ENCODE measurements at regions not wholly inside any gene's neighbourhood (a gene's known extent, or its start where the extent isn't known, plus 50 kb on each side); places are given as distances from the start of the nearest gene placed in this dataset.

DNA sequence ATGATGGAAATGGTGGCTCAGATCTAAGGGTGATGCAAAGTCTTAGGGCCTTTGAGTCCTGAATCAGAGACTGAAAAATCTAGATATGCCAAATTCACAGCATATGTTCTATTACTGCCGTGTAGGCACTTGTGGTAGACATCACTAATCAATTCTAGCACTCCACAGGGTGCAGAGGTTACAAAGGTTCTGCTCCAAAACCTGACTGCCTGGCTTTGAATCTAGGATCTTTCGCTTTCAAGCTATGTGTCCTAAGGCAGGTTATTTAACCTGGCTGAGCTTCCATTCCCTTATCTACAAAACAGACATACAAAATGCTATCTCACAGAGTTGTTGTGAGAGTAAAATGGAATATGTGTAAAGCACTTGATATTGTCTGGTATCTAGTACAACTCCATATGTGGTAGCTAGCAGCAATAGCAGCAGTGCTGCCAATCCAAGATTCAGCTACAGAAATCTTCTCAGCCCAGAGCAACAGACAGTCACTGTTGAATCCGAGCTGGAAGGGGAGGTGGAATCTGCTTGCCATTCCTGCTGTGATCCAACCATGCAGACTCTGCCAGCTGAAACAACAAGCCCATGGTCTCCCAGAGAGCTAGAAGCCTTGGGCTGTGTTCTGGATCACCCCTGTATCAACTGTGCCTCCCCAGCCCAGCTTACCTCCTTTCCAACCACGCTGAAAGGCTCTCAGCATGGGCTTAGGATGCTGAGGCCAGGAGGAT is 206.9 kb downstream of the TFAP2C start:
- Histone ChIP-seq H3K4me3 (no peak overlapping the region), H3K27me3 (no peaks in the 10 kb centered on the region), H3K27ac (no peak overlapping the region), H3K4me1 (no peaks in the 10 kb centered on the region), H3K36me3 (no peaks in the 10 kb centered on the region), H3K9me3 (no peaks in the 10 kb centered on the region)
- TF ChIP-seq, protein P1, sequence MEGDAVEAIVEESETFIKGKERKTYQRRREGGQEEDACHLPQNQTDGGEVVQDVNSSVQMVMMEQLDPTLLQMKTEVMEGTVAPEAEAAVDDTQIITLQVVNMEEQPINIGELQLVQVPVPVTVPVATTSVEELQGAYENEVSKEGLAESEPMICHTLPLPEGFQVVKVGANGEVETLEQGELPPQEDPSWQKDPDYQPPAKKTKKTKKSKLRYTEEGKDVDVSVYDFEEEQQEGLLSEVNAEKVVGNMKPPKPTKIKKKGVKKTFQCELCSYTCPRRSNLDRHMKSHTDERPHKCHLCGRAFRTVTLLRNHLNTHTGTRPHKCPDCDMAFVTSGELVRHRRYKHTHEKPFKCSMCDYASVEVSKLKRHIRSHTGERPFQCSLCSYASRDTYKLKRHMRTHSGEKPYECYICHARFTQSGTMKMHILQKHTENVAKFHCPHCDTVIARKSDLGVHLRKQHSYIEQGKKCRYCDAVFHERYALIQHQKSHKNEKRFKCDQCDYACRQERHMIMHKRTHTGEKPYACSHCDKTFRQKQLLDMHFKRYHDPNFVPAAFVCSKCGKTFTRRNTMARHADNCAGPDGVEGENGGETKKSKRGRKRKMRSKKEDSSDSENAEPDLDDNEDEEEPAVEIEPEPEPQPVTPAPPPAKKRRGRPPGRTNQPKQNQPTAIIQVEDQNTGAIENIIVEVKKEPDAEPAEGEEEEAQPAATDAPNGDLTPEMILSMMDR (IDR thresholded peaks at IDR 0.05): no peak
- DNase-seq (ENCODE audit: low spot score): no peak

DNA sequence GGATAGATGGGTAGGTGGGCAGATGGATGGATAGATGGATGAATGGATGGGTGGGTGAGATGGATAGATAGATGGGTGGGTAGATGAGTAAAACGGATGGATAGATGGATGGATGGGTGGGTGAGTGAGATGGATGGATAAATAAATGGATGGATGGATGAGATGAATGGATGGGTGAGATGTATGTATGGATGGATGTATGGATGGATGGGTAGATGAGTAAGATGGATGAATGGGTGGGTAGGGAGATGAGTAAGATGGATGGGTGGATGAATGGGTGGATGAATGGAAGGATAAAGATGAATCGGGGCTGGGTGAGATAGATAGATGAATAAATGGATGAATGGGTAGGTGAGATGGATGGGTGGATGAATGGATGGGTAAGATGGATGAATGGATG is 210.1 kb downstream of the TFAP2C start:
- no peak overlapping the region for H3K27ac ChIP-seq
- H3K9me3 ChIP-seq: no peaks in the 10 kb centered on the region
- H3K4me1 ChIP-seq: no peaks in the 10 kb centered on the region
- H3K27me3 ChIP-seq: no peaks in the 10 kb centered on the region
- DNase-seq (ENCODE audit: low spot score): no peak
- H3K4me3 ChIP-seq: no peak overlapping the region
- TF ChIP-seq, protein P1 (IDR thresholded peaks at IDR 0.05): no peak
- H3K36me3 ChIP-seq: no peaks in the 10 kb centered on the region

DNA sequence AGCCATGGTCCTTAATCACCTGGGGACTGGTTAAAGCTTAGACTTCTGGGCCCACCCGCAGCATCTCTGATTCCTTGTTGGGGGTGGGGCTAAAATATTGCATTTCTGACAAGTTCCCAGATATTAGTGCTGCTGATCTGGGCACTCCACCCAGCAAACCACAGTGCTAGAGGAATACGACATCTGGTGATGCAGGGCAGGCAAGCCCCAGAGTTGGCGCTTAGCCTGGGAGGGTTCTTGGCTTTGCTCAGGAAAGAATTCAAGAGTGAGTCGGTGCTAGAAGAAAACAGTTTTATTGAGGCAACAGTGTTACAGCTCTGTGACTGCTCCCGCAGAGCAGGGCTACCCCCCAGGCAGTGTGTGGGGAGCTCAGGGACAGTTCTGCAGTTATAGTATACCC is 210.7 kb downstream of the TFAP2C start:
- TF ChIP-seq, protein P1 (IDR thresholded peaks at IDR 0.05): no peak
- Histone ChIP-seq H3K36me3 (no peaks in the 10 kb centered on the region), H3K9me3 (no peaks in the 10 kb centered on the region), H3K27me3 (no peaks in the 10 kb centered on the region), H3K4me1 (no peaks in the 10 kb centered on the region), H3K4me3 (no peak overlapping the region), H3K27ac (no peak overlapping the region)
- DNase-seq (ENCODE audit: low spot score): no peak

DNA sequence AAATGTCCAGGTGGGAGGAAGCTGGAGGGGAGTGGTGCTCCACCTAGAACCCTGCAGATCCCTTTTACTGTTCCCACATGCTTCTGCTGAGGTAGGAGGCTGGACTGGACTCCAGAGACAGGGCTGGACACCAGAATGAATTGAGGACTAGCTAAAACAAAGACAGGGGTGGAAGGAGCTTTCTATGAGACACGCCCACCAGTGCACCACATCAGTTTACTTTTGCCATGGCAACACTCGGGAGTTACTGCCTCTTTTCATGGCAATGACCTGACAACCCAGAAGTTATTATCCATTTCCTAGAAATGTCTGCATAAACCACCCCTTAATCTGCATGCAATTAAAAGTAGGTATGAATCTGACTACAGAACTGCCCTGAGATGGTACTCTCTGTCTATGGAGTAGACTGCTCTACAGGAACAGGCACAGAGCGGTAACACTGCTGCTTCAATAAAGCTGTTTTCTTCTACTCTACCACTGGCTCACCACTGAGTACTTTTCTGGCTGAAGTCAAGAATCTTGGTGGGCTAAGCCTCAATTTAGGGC is 211.7 kb downstream of the TFAP2C start:
- Histone ChIP-seq H3K27ac (no peak overlapping the region), H3K4me3 (no peak overlapping the region), H3K27me3 (no peaks in the 10 kb centered on the region), H3K9me3 (no peaks in the 10 kb centered on the region), H3K36me3 (no peaks in the 10 kb centered on the region), H3K4me1 (no peaks in the 10 kb centered on the region)
- no peak for DNase-seq (ENCODE audit: low spot score)
- TF ChIP-seq, protein P1 (IDR thresholded peaks at IDR 0.05): no peak

DNA sequence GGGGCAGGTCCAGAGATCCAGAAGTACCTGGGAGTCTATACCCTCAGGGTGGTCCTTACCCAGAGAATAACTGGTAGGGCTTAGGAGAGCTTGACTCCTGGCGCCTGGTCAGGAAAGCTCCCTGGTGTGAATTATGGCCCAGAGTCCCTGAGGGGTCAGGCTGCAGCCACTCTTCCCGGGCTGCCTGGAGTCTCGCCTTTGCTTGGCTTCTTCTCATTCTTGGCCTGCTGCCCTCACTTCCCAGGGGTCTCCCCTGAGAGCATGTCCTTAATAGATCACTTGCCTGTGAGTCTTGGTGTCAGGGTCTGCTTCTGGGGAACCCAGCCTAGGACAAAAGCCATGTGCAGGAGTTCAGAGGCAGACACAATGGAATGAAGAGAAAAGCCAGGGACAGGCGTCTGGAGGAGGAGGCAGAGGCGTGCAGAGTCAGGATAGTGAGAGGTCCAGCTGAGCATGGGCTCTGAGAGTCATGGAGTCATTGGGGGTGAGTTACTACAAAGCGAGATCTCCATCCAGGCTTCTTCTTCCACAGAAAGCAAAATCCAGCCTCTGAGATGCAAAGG is 212.3 kb downstream of the TFAP2C start:
- Histone ChIP-seq H3K4me3 (no peak overlapping the region), H3K4me1 (no peaks in the 10 kb centered on the region), H3K36me3 (no peaks in the 10 kb centered on the region), H3K27me3 (no peaks in the 10 kb centered on the region), H3K27ac (no peak overlapping the region), H3K9me3 (no peaks in the 10 kb centered on the region)
- TF ChIP-seq, protein P1 (IDR thresholded peaks at IDR 0.05): no peak
- DNase-seq (ENCODE audit: low spot score): no peak
